Muscle layer of duodenum (tissue), 2 donors: ENCODE measurements at regions not wholly inside any gene's neighbourhood (a gene's known extent, or its start where the extent isn't known, plus 50 kb on each side); places are given as distances from the start of the nearest gene placed in this dataset.
"Not testable (repeated sequence)": the region's sequence is repeated elsewhere in the genome, so short reads cannot be mapped to it uniquely, and the experiment has no call there.

Source experiments
- H3K27ac ChIP-seq: one replicate; pipeline ENCODE4 v1.7.0; 2013; ENCODE audit warnings: mild to moderate bottlenecking, low read length
- H3K27me3 ChIP-seq: one replicate; pipeline ENCODE4 v1.7.0; 2013; ENCODE audit warnings: low read depth, mild to moderate bottlenecking, control low read depth, low read length
- H3K36me3 ChIP-seq, 2 donors: one replicate each; pipeline ENCODE4 v1.7.0; 2013; ENCODE audit warnings: low read length in 2 of 2, control low read depth in 1 of 2, mild to moderate bottlenecking in 1 of 2; ENCODE audit not compliant: insufficient read depth in 2 of 2, control insufficient read depth in 1 of 2
- H3K4me1 ChIP-seq, 2 donors: one replicate each; pipeline ENCODE4 v1.7.0; 2013; ENCODE audit warnings: low read length in 2 of 2, mild to moderate bottlenecking in 2 of 2, control low read depth in 1 of 2, moderate library complexity in 1 of 2; ENCODE audit not compliant: insufficient read depth in 2 of 2, control insufficient read depth in 1 of 2
- H3K4me3 ChIP-seq, 2 donors: one replicate each; pipeline ENCODE4 v1.7.0; 2013; ENCODE audit warnings: low read length in 2 of 2, low read depth in 1 of 2, mild to moderate bottlenecking in 1 of 2
- H3K9me3 ChIP-seq, 2 donors: one replicate each; pipeline ENCODE4 v1.7.0; 2013; ENCODE audit warnings: low read length in 2 of 2, control low read depth in 1 of 2, mild to moderate bottlenecking in 1 of 2; ENCODE audit not compliant: control insufficient read depth in 1 of 2
- donor health status: healthy.

GRCh38 chr6:164346631-164347030, 932.1 kb downstream of the QKI start:
- Histone ChIP-seq H3K4me1 (no peaks in the 10 kb centered on the region), H3K9me3 (no peaks in the 10 kb centered on the region), H3K4me3 (no peak overlapping the region), H3K36me3 (no peaks in the 10 kb centered on the region), H3K27me3 (no peaks in the 10 kb centered on the region), H3K27ac (no peak overlapping the region)

GRCh38 chr6:164345806-164346496, 931.4 kb downstream of the QKI start:
- Histone ChIP-seq H3K27ac (no peak overlapping the region), H3K9me3 (no peaks in the 10 kb centered on the region), H3K27me3 (no peaks in the 10 kb centered on the region), H3K36me3 (no peaks in the 10 kb centered on the region), H3K4me1 (no peaks in the 10 kb centered on the region), H3K4me3 (no peak overlapping the region)

GRCh38 chr6:164345327-164345726, 930.8 kb downstream of the QKI start:
- no peak overlapping the region for H3K4me3 ChIP-seq
- H3K9me3 ChIP-seq, result no peaks in the 10 kb centered on the region
- H3K36me3 ChIP-seq, result no peaks in the 10 kb centered on the region
- no peak overlapping the region for H3K27ac ChIP-seq
- H3K27me3 ChIP-seq, result no peaks in the 10 kb centered on the region
- no peaks in the 10 kb centered on the region for H3K4me1 ChIP-seq

GRCh38 chr6:164344801-164345291, 930.3 kb downstream of the QKI start:
- no peak overlapping the region for H3K27ac ChIP-seq
- no peaks in the 10 kb centered on the region for H3K4me1 ChIP-seq

GRCh38 chr6:164339442-164339841, 924.9 kb downstream of the QKI start:
- not testable (repeated sequence) for H3K36me3 ChIP-seq, H3K4me3 ChIP-seq, H3K4me1 ChIP-seq, H3K27ac ChIP-seq, H3K9me3 ChIP-seq, H3K27me3 ChIP-seq

More at GRCh38 chr6:164344801-164345291, 930.3 kb downstream of the QKI start:
- H3K27me3 ChIP-seq, result no peaks in the 10 kb centered on the region
- H3K4me3 ChIP-seq, result no peak overlapping the region
- no peaks in the 10 kb centered on the region for H3K9me3 ChIP-seq
- no peaks in the 10 kb centered on the region for H3K36me3 ChIP-seq

GRCh38 chr6:164337925-164338397, 923.4 kb downstream of the QKI start:
- Histone ChIP-seq H3K27me3 (no peaks in the 10 kb centered on the region), H3K4me3 (no peak overlapping the region), H3K27ac (no peak overlapping the region), H3K9me3 (peaks cover 0 to 2% of the 10 kb centered on the region in 2 donors), H3K36me3 (no peaks in the 10 kb centered on the region), H3K4me1 (no peaks in the 10 kb centered on the region)

GRCh38 chr6:164337024-164337924, 922.8 kb downstream of the QKI start:
- Histone ChIP-seq H3K9me3 (peaks cover 0 to 2% of the 10 kb centered on the region in 2 donors), H3K27me3 (no peaks in the 10 kb centered on the region), H3K4me1 (no peaks in the 10 kb centered on the region), H3K4me3 (no peak overlapping the region), H3K36me3 (no peaks in the 10 kb centered on the region), H3K27ac (no peak overlapping the region)

GRCh38 chr6:164336455-164336854, 921.9 kb downstream of the QKI start:
- H3K27me3 ChIP-seq, result no peaks in the 10 kb centered on the region
- no peaks in the 10 kb centered on the region for H3K4me1 ChIP-seq
- H3K27ac ChIP-seq, result no peak overlapping the region
- no peak overlapping the region for H3K4me3 ChIP-seq
- H3K36me3 ChIP-seq, result no peaks in the 10 kb centered on the region
- peaks cover 0 to 2% of the 10 kb centered on the region in 2 donors for H3K9me3 ChIP-seq

- no peaks in the 10 kb centered on the region for H3K27me3 ChIP-seq
- H3K4me3 ChIP-seq, result no peak overlapping the region
- H3K36me3 ChIP-seq, result no peaks in the 10 kb centered on the region
- H3K9me3 ChIP-seq, result no peaks in the 10 kb centered on the region
- H3K27ac ChIP-seq, result no peak overlapping the region
- no peaks in the 10 kb centered on the region for H3K4me1 ChIP-seq
Measured at GRCh38 chr6:164331026-164331425, 916.5 kb downstream of the QKI start.

GRCh38 chr6:164325168-164325567, 910.6 kb downstream of the QKI start:
- Histone ChIP-seq H3K27ac (no peak overlapping the region), H3K36me3 (no peaks in the 10 kb centered on the region), H3K4me1 (no peaks in the 10 kb centered on the region), H3K4me3 (no peak overlapping the region), H3K27me3 (no peaks in the 10 kb centered on the region), H3K9me3 (no peaks in the 10 kb centered on the region)

- Histone ChIP-seq H3K4me3 (no peak overlapping the region), H3K36me3 (no peaks in the 10 kb centered on the region), H3K27ac (no peak overlapping the region), H3K27me3 (no peaks in the 10 kb centered on the region), H3K4me1 (no peaks in the 10 kb centered on the region), H3K9me3 (no peaks in the 10 kb centered on the region)
Measured at GRCh38 chr6:164322533-164322932, 908.0 kb downstream of the QKI start.
